Astrocyte (in vitro differentiated cells and primary cell): ENCODE measurements at regions not wholly inside any gene's neighbourhood (a gene's known extent, or its start where the extent isn't known, plus 50 kb on each side); places are given as distances from the start of the nearest gene placed in this dataset.

Source experiments
- DNase-seq: peaks from one replicate; pipeline ENCODE4 v3.0.0-alpha.2; 2010; ENCODE audit warnings: low read depth
- FAIRE-seq: peaks from 2 replicates; lab custom pipeline; 2011; peaks lifted over from hg19 to GRCh38; lab: Jason Lieb, UNC
- H2AFZ ChIP-seq: 2 replicates; pipeline ENCODE4 v1.6.0; 2012; ENCODE audit warnings: low read depth, low read length, inconsistent platforms
- H3K27ac ChIP-seq: 2 replicates; pipeline ENCODE4 v1.5.1; 2011; ENCODE audit warnings: low read depth, low read length, inconsistent platforms
- H3K27me3 ChIP-seq: 2 replicates; pipeline ENCODE4 v1.6.0; 2011; ENCODE audit warnings: low read length, inconsistent platforms; ENCODE audit not compliant: insufficient read depth
- H3K36me3 ChIP-seq: 2 replicates; pipeline ENCODE4 v1.5.1; 2011; ENCODE audit warnings: low read length, inconsistent platforms; ENCODE audit not compliant: insufficient read depth
- H3K4me1 ChIP-seq: 2 replicates; pipeline ENCODE4 v1.5.1; 2011; ENCODE audit warnings: low read length, inconsistent platforms; ENCODE audit not compliant: insufficient read depth
- H3K4me2 ChIP-seq: 2 replicates; pipeline ENCODE4 v1.6.0; 2012; ENCODE audit warnings: low read length, inconsistent platforms
- H3K4me3 ChIP-seq: 2 replicates; pipeline ENCODE4 v1.5.1; 2011; ENCODE audit warnings: low read depth, mild to moderate bottlenecking, low read length, inconsistent platforms; ENCODE audit not compliant: insufficient read depth
- H3K79me2 ChIP-seq: 2 replicates; pipeline ENCODE4 v1.6.0; 2012; ENCODE audit warnings: mild to moderate bottlenecking, low read length, inconsistent platforms; ENCODE audit not compliant: insufficient read depth
- H3K9ac ChIP-seq: 2 replicates; pipeline ENCODE4 v1.6.0; 2012; ENCODE audit warnings: mild to moderate bottlenecking, low read length, inconsistent platforms
- H3K9me3 ChIP-seq: 2 replicates; pipeline ENCODE4 v1.5.1; 2012; ENCODE audit warnings: low read depth, mild to moderate bottlenecking, low read length, inconsistent platforms; ENCODE audit not compliant: insufficient read depth
- H4K20me1 ChIP-seq: 2 replicates; pipeline ENCODE4 v1.6.0; 2012; ENCODE audit warnings: low read length, inconsistent platforms; ENCODE audit not compliant: insufficient read depth
- H3K27ac Mint-ChIP-seq: one replicate; pipeline ENCODE4 v1.8.0; 2021; ENCODE audit warnings: mild to moderate bottlenecking, mixed read lengths; ENCODE audit not compliant: unreplicated experiment
- H3K27me3 Mint-ChIP-seq: one replicate; pipeline ENCODE4 v1.8.0; 2021; ENCODE audit warnings: low read depth, mixed read lengths; ENCODE audit not compliant: unreplicated experiment
- H3K36me3 Mint-ChIP-seq: one replicate; pipeline ENCODE4 v1.8.0; 2021; ENCODE audit warnings: low read depth, mixed read lengths; ENCODE audit not compliant: unreplicated experiment
- H3K4me1 Mint-ChIP-seq: one replicate; pipeline ENCODE4 v1.8.0; 2021; ENCODE audit warnings: low read depth, mixed read lengths; ENCODE audit not compliant: unreplicated experiment
- H3K4me3 Mint-ChIP-seq: one replicate; pipeline ENCODE4 v1.8.0; 2021; ENCODE audit warnings: mild to moderate bottlenecking, moderate library complexity, mixed read lengths; ENCODE audit not compliant: unreplicated experiment
- H3K9me3 Mint-ChIP-seq: one replicate; pipeline ENCODE4 v1.8.0; 2021; ENCODE audit warnings: mild to moderate bottlenecking, mixed read lengths; ENCODE audit not compliant: unreplicated experiment
- EZH2 ChIP-seq: IDR thresholded peaks from 2 replicates; pipeline ENCODE4 v1.6.1; 2012; ENCODE audit warnings: mild to moderate bottlenecking, low read length, inconsistent platforms; ENCODE audit not compliant: insufficient read depth
- TF ChIP-seq, protein P1 (sequence below): IDR thresholded peaks from 2 replicates; pipeline ENCODE4 v1.5.1; 2011; ENCODE audit warnings: low read depth, mild to moderate bottlenecking, inconsistent platforms, low read length, moderate library complexity; ENCODE audit not compliant: insufficient read depth

DNA sequence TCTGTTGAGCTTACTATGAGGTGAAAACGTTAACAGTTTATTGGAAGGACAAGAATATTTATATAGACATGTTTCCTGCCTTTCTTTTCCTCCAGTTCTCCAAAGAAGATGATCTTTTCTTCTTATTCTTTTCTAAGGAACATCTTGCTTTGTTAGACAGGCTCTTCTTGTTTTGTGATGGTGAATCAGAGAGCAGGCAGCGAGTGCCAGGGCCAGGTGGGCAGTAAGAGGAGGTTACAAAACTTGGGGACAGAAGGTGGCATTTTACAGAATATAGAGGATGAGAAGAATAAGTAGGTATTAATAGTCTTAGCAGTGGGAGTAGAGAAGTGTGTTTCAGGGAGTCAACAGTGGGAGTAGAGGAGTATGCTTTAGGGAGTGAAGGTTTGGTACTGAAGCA, 223.6 kb downstream of the ARL4A start:
- no peak overlapping the region for H3K4me2 ChIP-seq
- Mint-ChIP-seq H3K4me3 (no peak overlapping the region), H3K27ac (no peak overlapping the region), H3K36me3 (no peaks in the 10 kb centered on the region), H3K27me3 (no peaks in the 10 kb centered on the region), H3K9me3 (no peaks in the 10 kb centered on the region), H3K4me1 (no peaks in the 10 kb centered on the region)
- H3K9ac ChIP-seq, result no peak overlapping the region
- H3K27ac ChIP-seq, result no peak overlapping the region
- no peaks in the 10 kb centered on the region for H3K27me3 ChIP-seq
- no peaks in the 10 kb centered on the region for H3K9me3 ChIP-seq
- H3K36me3 ChIP-seq, result no peaks in the 10 kb centered on the region
- no peak for FAIRE-seq
- no peak for DNase-seq
- no peaks in the 10 kb centered on the region for H4K20me1 ChIP-seq
- TF ChIP-seq, protein P1, sequence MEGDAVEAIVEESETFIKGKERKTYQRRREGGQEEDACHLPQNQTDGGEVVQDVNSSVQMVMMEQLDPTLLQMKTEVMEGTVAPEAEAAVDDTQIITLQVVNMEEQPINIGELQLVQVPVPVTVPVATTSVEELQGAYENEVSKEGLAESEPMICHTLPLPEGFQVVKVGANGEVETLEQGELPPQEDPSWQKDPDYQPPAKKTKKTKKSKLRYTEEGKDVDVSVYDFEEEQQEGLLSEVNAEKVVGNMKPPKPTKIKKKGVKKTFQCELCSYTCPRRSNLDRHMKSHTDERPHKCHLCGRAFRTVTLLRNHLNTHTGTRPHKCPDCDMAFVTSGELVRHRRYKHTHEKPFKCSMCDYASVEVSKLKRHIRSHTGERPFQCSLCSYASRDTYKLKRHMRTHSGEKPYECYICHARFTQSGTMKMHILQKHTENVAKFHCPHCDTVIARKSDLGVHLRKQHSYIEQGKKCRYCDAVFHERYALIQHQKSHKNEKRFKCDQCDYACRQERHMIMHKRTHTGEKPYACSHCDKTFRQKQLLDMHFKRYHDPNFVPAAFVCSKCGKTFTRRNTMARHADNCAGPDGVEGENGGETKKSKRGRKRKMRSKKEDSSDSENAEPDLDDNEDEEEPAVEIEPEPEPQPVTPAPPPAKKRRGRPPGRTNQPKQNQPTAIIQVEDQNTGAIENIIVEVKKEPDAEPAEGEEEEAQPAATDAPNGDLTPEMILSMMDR, result no peak
- no peak for TF ChIP-seq EZH2
- H3K4me1 ChIP-seq, result no peaks in the 10 kb centered on the region
- no peaks in the 10 kb centered on the region for H3K79me2 ChIP-seq
- H2AFZ ChIP-seq, result no peak overlapping the region
- H3K4me3 ChIP-seq, result no peak overlapping the region

DNA sequence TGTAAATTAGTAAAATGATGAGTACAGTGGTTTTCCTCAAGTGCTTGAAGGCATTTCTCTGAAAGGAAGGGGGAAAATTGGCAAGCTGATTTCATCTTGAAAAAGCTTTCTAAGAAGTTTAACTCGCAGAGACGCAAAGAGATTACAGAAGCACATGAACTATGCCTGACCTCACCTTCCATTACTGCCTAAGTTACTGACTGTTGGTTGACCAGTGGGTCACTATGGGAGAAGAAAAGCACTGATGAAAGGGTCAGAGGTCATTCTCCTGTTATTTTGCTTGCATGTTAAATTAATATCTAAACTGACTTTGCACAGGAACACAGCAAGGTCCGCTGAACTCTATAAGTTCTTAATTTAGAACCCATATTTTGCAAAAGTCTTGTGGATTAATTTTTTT, 225.6 kb downstream of the ARL4A start:
- Mint-ChIP-seq H3K27ac (no peak overlapping the region), H3K9me3 (no peaks in the 10 kb centered on the region), H3K4me1 (no peaks in the 10 kb centered on the region), H3K36me3 (no peaks in the 10 kb centered on the region), H3K4me3 (no peak overlapping the region), H3K27me3 (no peaks in the 10 kb centered on the region)
- no peaks in the 10 kb centered on the region for H3K9me3 ChIP-seq
- H3K79me2 ChIP-seq, result no peaks in the 10 kb centered on the region
- H4K20me1 ChIP-seq, result no peaks in the 10 kb centered on the region
- FAIRE-seq (peak; percentile 9), DNase-seq (no peak)
- H3K4me2 ChIP-seq, result no peak overlapping the region
- no peak overlapping the region for H3K4me3 ChIP-seq
- no peaks in the 10 kb centered on the region for H3K4me1 ChIP-seq
- H2AFZ ChIP-seq, result no peak overlapping the region
- TF ChIP-seq, protein P1, result no peak
- no peak for TF ChIP-seq EZH2
- H3K36me3 ChIP-seq, result no peaks in the 10 kb centered on the region
- no peak overlapping the region for H3K9ac ChIP-seq
- no peaks in the 10 kb centered on the region for H3K27me3 ChIP-seq
- no peak overlapping the region for H3K27ac ChIP-seq

DNA sequence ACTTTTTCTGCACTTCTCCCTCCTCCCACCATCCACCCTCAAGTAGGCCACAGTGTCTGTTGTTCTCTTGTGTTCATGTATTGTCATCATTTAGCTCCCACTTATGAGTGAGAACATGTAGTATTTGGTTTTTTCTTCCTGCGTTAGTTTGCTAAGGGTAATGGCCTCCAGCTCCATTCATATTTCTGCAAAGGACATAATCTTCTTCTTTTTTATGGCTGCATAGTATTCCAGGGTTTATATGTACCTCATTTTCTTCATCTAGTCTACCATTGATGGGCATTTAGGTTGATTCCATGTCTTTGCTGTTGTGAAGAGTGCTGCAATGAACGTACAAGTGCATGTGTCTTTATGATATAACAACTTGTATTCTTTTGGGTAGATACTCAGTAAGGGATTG, 230.4 kb downstream of the ARL4A start:
- TF ChIP-seq EZH2, result no peak
- TF ChIP-seq, protein P1, result no peak
- Histone ChIP-seq H4K20me1 (no peaks in the 10 kb centered on the region), H3K27ac (no peak overlapping the region), H3K27me3 (no peaks in the 10 kb centered on the region), H3K9me3 (no peaks in the 10 kb centered on the region), H3K9ac (no peak overlapping the region), H3K36me3 (no peaks in the 10 kb centered on the region), H3K4me3 (no peak overlapping the region), H3K4me1 (no peaks in the 10 kb centered on the region), H3K4me2 (no peak overlapping the region), H2AFZ (no peak overlapping the region), H3K79me2 (no peaks in the 10 kb centered on the region)
- H3K27me3 Mint-ChIP-seq, result no peaks in the 10 kb centered on the region
- no peaks in the 10 kb centered on the region for H3K4me1 Mint-ChIP-seq
- no peaks in the 10 kb centered on the region for H3K36me3 Mint-ChIP-seq
- FAIRE-seq (no peak), DNase-seq (no peak)
- no peaks in the 10 kb centered on the region for H3K9me3 Mint-ChIP-seq
- H3K4me3 Mint-ChIP-seq, result no peak overlapping the region
- H3K27ac Mint-ChIP-seq, result no peak overlapping the region
